Ramos (cell line): ENCODE measurements at regions not wholly inside any gene's neighbourhood (a gene's known extent, or its start where the extent isn't known, plus 50 kb on each side); places are given as distances from the start of the nearest gene placed in this dataset.

Experiments used
- in situ Hi-C: fragments of 300-500 bp; cut with MboI; formaldehyde crosslinking; loops from one replicate; pipeline ENCODE4 v1.14.3; 2022; ENCODE audit warnings: low sequenced_read_pairs; ENCODE audit not compliant: unreplicated experiment

- in situ Hi-C loops = loop anchor here (25.0 kb wide), 1 partner anchor 299 kb away; the partner anchor contains the start of gene RXFP2
Measured at GRCh38 chr13:31437975-31438374, 238.2 kb downstream of the B3GLCT start.

- in situ Hi-C loops = loop anchor here (25.0 kb wide), 1 partner anchor 297 kb away; the partner anchor contains the start of gene RXFP2
Measured at GRCh38 chr13:31440132-31440531, 240.4 kb downstream of the B3GLCT start.

GRCh38 chr13:31441800-31442510, 242.2 kb downstream of the B3GLCT start:
- in situ Hi-C loops = loop anchor here (25.0 kb wide), 1 partner anchor 295 kb away; the partner anchor contains the start of gene RXFP2

GRCh38 chr13:31442571-31442970, 242.8 kb downstream of the B3GLCT start:
- in situ Hi-C loops = loop anchor here (25.0 kb wide), 1 partner anchor 295 kb away; the partner anchor contains the start of gene RXFP2

GRCh38 chr13:31444266-31444856, 244.6 kb downstream of the B3GLCT start:
- in situ Hi-C loops = loop anchor here (25.0 kb wide), 1 partner anchor 293 kb away; the partner anchor contains the start of gene RXFP2

GRCh38 chr13:31452525-31452924, 252.8 kb downstream of the B3GLCT start:
- in situ Hi-C loops = no loop called here

GRCh38 chr13:31455581-31455980, 255.8 kb downstream of the B3GLCT start:
- in situ Hi-C loops = no loop called here

- in situ Hi-C loops = no loop called here
Measured at GRCh38 chr13:31456056-31456455, 256.3 kb downstream of the B3GLCT start.

GRCh38 chr13:31460061-31460460, 260.3 kb downstream of the B3GLCT start:
- in situ Hi-C loops = no loop called here

GRCh38 chr13:31461923-31462322, 262.1 kb downstream of the B3GLCT start:
- in situ Hi-C loops = no loop called here

- in situ Hi-C loops = no loop called here
Measured at GRCh38 chr13:31462766-31463165, 263.0 kb downstream of the B3GLCT start.

- in situ Hi-C loops = no loop called here
Measured at GRCh38 chr13:31468114-31468902, 268.5 kb downstream of the B3GLCT start.

GRCh38 chr13:31469377-31469776, 269.6 kb downstream of the B3GLCT start:
- in situ Hi-C loops = no loop called here

GRCh38 chr13:31476266-31476665, 263.1 kb upstream of the RXFP2 start:
- in situ Hi-C loops = no loop called here

GRCh38 chr13:31476753-31477152, 262.6 kb upstream of the RXFP2 start:
- in situ Hi-C loops = no loop called here

- in situ Hi-C loops = no loop called here
Measured at GRCh38 chr13:31477961-31478360, 261.4 kb upstream of the RXFP2 start.

- in situ Hi-C loops = no loop called here
Measured at GRCh38 chr13:31485183-31485582, 254.1 kb upstream of the RXFP2 start.

GRCh38 chr13:31485651-31486051, 253.7 kb upstream of the RXFP2 start:
- in situ Hi-C loops = no loop called here

- in situ Hi-C loops = no loop called here
Measured at GRCh38 chr13:31495336-31495735, 244.0 kb upstream of the RXFP2 start.

GRCh38 chr13:31499274-31499673, 240.1 kb upstream of the RXFP2 start:
- in situ Hi-C loops = no loop called here

- in situ Hi-C loops = no loop called here
Measured at GRCh38 chr13:31503626-31504025, 235.7 kb upstream of the RXFP2 start.
